ENCODE measurements at regions not wholly inside any gene's neighbourhood (a gene's known extent, or its start where the extent isn't known, plus 50 kb on each side); places are given as distances from the start of the nearest gene placed in this dataset.

GRCh38 chr3:180316321-180316720 is 279.6 kb upstream of the PEX5L start:
- ChIA-PET POLR2A (ENCODE audit: low non-redundant PET) (no interaction called here), CTCF (interaction anchor here (0.7 kb wide), 1 partner anchor 24 kb away, joined by 6 read pairs; no protein-coding TSS in a partner anchor)
- TF ChIP-seq, protein P1, sequence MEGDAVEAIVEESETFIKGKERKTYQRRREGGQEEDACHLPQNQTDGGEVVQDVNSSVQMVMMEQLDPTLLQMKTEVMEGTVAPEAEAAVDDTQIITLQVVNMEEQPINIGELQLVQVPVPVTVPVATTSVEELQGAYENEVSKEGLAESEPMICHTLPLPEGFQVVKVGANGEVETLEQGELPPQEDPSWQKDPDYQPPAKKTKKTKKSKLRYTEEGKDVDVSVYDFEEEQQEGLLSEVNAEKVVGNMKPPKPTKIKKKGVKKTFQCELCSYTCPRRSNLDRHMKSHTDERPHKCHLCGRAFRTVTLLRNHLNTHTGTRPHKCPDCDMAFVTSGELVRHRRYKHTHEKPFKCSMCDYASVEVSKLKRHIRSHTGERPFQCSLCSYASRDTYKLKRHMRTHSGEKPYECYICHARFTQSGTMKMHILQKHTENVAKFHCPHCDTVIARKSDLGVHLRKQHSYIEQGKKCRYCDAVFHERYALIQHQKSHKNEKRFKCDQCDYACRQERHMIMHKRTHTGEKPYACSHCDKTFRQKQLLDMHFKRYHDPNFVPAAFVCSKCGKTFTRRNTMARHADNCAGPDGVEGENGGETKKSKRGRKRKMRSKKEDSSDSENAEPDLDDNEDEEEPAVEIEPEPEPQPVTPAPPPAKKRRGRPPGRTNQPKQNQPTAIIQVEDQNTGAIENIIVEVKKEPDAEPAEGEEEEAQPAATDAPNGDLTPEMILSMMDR (conservative IDR thresholded peaks at IDR 0.05; ENCODE audit: low read depth), result no peak
- no peak overlapping the region for H3K27ac ChIP-seq
- DNase-seq (ENCODE audit: low spot score), result no peak

DNA sequence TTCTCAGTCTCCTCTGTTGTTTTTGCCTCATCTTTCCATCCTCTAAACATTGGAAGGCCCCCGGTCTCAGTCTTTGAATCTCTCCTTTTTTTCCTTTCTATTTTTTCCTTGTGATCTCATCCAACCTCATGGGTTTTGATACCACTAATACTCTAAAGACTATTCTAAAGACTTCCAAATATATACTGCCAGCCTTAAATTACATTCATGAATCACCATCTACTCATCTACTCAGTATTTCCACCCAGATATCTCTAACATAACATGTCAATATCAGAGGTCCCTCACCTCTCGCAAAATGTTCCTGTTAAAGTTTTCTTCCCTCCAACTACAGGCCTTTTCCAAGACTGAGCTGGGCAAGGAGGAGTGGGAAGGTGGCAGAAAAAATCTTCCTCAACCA is 282.5 kb upstream of the TTC14 start:
- POLR2A ChIA-PET (ENCODE audit: low non-redundant PET), result no interaction called here
- no peak overlapping the region for H3K27ac ChIP-seq
- TF ChIP-seq, protein P1 (conservative IDR thresholded peaks at IDR 0.05; ENCODE audit: low read depth), result no peak
- DNase-seq (ENCODE audit: low spot score), result no peak
- CTCF ChIA-PET, result interaction anchor here (0.6 kb wide), 1 partner anchor 981 kb away, joined by 3 read pairs; no protein-coding TSS in a partner anchor

- POLR2A ChIA-PET (ENCODE audit: low non-redundant PET), result no interaction called here
Measured at GRCh38 chr3:180320631-180321030, 281.3 kb upstream of the TTC14 start.

GRCh38 chr3:180321534-180321933 is 280.4 kb upstream of the TTC14 start:
- H3K27ac ChIP-seq, result no peak overlapping the region
- TF ChIP-seq, protein P1 (conservative IDR thresholded peaks at IDR 0.05; ENCODE audit: low read depth), result no peak
- POLR2A ChIA-PET (ENCODE audit: low non-redundant PET), result no interaction called here
- CTCF ChIA-PET, result interaction anchor here (0.6 kb wide), 1 partner anchor 555 kb away, joined by 4 read pairs; no protein-coding TSS in a partner anchor
- no peak for DNase-seq (ENCODE audit: low spot score)

More at GRCh38 chr3:180320631-180321030, 281.3 kb upstream of the TTC14 start:
- CTCF ChIA-PET, result no interaction called here
- TF ChIP-seq, protein P1 (conservative IDR thresholded peaks at IDR 0.05; ENCODE audit: low read depth), result no peak
- no peak overlapping the region for H3K27ac ChIP-seq
- no peak for DNase-seq (ENCODE audit: low spot score)

DNA sequence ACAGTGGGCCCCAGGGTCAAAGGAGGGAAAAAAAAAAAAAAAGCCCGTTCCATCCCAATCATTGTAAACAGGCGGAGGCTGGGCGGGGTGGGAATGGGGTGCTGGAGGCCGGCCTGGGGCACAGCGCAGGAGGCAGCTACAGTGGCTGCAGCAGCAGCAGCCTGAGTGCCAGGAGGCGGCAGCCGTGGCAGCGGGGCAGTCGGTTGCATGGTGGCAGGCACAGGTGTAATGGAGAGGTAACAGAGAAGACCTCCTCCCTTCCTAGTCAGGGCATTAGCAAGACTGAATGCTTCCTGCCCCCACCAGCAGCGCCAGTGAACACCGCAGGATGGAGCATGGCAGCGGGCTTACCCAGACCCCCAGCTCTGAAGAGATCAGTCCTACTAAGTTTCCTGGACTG is 279.1 kb upstream of the TTC14 start:
- ChIA-PET CTCF (no interaction called here), POLR2A (ENCODE audit: low non-redundant PET) (no interaction called here)
- TF ChIP-seq, protein P1 (conservative IDR thresholded peaks at IDR 0.05; ENCODE audit: low read depth), result no peak
- H3K27ac ChIP-seq, result no peak overlapping the region
- no peak for DNase-seq (ENCODE audit: low spot score)

GRCh38 chr3:180324791-180325190 is 277.2 kb upstream of the TTC14 start:
- no peak for DNase-seq (ENCODE audit: low spot score)
- CTCF ChIA-PET, result no interaction called here
- POLR2A ChIA-PET (ENCODE audit: low non-redundant PET), result no interaction called here
- no peak overlapping the region for H3K27ac ChIP-seq
- TF ChIP-seq, protein P1 (conservative IDR thresholded peaks at IDR 0.05; ENCODE audit: low read depth), result no peak

DNA sequence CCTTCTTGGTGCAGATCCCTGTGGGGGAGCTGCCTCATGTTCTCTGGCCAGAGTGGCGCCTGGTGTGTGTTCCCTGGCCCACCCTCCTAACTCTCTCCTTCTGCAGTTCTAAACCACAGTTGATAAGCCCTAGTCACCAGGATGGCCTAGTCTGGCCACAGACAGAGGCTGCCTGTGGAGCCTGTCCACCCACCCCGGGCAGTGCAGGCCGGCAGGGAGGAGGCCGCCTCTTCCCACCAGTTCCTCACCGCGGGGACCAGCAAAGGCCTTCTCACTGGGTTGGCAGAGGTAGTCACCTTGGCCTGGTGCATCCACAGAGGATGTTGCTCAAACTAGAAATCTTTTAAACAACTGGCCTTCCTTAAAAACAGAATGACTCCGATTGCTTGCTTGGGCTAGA is 276.4 kb upstream of the TTC14 start:
- DNase-seq (ENCODE audit: low spot score), result no peak
- CTCF ChIA-PET, result no interaction called here
- POLR2A ChIA-PET (ENCODE audit: low non-redundant PET), result no interaction called here
- TF ChIP-seq, protein P1 (conservative IDR thresholded peaks at IDR 0.05; ENCODE audit: low read depth), result no peak
- no peak overlapping the region for H3K27ac ChIP-seq
